Body of pancreas (tissue), 4 donors: ENCODE measurements at regions not wholly inside any gene's neighbourhood (a gene's known extent, or its start where the extent isn't known, plus 50 kb on each side); places are given as distances from the start of the nearest gene placed in this dataset.

Experiments
- POLR2A ChIP-seq, 3 donors: fragments of 450-650 bp; IDR thresholded peaks; one replicate each; pipeline ENCODE4 v1.6.1; 2016; ENCODE audit warnings: antibody characterized with exemption in 3 of 3, mild to moderate bottlenecking in 2 of 3
- TF ChIP-seq, protein P1 (sequence below), 7 experiments: fragments of 450-650 bp in 4 of 7; fragments of 200-600 bp in 3 of 7; sonication (generic) in 3 of 7; IDR thresholded peaks; one replicate each; pipeline ENCODE4 v1.5.1; 2016 to 2019; ENCODE audit warnings: antibody characterized with exemption in 7 of 7

DNA sequence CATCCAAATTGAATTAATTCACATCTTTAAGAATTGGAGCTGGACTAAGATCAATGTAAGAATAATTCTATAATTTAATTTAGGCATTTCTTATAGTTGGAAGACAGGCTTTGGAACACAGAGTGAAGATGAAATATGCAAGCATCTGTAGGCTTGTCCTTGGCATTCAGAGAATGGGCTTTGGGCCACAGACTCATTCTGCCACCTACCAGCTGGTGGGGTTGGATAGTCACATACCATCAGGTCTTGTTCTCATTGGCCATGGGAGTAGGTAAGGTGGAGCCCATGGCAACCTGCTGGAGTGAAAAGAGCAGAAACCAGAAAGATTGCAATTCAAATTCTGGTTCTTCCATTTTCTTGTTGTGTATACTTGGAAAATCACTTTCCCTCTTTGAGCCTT, 300.3 kb downstream of the CYRIA start:
- TF ChIP-seq, protein P1, sequence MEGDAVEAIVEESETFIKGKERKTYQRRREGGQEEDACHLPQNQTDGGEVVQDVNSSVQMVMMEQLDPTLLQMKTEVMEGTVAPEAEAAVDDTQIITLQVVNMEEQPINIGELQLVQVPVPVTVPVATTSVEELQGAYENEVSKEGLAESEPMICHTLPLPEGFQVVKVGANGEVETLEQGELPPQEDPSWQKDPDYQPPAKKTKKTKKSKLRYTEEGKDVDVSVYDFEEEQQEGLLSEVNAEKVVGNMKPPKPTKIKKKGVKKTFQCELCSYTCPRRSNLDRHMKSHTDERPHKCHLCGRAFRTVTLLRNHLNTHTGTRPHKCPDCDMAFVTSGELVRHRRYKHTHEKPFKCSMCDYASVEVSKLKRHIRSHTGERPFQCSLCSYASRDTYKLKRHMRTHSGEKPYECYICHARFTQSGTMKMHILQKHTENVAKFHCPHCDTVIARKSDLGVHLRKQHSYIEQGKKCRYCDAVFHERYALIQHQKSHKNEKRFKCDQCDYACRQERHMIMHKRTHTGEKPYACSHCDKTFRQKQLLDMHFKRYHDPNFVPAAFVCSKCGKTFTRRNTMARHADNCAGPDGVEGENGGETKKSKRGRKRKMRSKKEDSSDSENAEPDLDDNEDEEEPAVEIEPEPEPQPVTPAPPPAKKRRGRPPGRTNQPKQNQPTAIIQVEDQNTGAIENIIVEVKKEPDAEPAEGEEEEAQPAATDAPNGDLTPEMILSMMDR (IDR thresholded peaks at IDR 0.05) = no peak
- TF ChIP-seq POLR2A (IDR thresholded peaks at IDR 0.05) = no peak
